Fibroblast of villous mesenchyme (primary cell): ENCODE measurements at regions not wholly inside any gene's neighbourhood (a gene's known extent, or its start where the extent isn't known, plus 50 kb on each side); places are given as distances from the start of the nearest gene placed in this dataset.
"Not testable (repeated sequence)": the region's sequence is repeated elsewhere in the genome, so short reads cannot be mapped to it uniquely, and the experiment has no call there.

Experiments
- DNase-seq: peaks from one replicate; pipeline ENCODE4 v3.0.0-alpha.2; 2010; ENCODE audit warnings: low read depth
- H3K4me3 ChIP-seq: 2 replicates; pipeline ENCODE4 v1.5.1; 2011; ENCODE audit warnings: low read depth, mild to moderate bottlenecking, low read length
- TF ChIP-seq, protein P1 (sequence below): IDR thresholded peaks from 2 replicates; pipeline ENCODE4 v1.5.1; 2012; ENCODE audit warnings: low read depth, mild to moderate bottlenecking, low read length; ENCODE audit not compliant: insufficient read depth

DNA sequence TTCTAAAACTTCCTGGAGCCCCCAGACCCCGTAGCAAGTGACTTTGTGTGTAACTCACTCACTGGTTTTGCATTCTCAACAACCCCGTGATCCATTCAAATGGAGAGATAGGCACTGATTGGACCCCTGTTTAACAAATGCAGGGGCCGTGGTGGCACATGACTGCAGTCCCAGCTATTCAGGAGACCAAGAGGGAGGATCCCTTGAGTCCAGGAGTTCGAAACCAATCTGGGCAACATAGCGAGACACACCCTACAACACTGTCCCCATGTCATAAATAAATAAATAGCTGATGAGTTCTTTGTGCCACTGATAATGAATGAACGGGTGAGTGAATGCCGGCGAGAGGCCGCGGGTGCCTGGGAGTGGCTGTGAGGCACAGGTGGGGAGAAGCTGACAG, 59.4 kb upstream of the PAX7 start:
- no peak for DNase-seq
- TF ChIP-seq, protein P1, sequence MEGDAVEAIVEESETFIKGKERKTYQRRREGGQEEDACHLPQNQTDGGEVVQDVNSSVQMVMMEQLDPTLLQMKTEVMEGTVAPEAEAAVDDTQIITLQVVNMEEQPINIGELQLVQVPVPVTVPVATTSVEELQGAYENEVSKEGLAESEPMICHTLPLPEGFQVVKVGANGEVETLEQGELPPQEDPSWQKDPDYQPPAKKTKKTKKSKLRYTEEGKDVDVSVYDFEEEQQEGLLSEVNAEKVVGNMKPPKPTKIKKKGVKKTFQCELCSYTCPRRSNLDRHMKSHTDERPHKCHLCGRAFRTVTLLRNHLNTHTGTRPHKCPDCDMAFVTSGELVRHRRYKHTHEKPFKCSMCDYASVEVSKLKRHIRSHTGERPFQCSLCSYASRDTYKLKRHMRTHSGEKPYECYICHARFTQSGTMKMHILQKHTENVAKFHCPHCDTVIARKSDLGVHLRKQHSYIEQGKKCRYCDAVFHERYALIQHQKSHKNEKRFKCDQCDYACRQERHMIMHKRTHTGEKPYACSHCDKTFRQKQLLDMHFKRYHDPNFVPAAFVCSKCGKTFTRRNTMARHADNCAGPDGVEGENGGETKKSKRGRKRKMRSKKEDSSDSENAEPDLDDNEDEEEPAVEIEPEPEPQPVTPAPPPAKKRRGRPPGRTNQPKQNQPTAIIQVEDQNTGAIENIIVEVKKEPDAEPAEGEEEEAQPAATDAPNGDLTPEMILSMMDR = no peak
- H3K4me3 ChIP-seq = no peak overlapping the region

DNA sequence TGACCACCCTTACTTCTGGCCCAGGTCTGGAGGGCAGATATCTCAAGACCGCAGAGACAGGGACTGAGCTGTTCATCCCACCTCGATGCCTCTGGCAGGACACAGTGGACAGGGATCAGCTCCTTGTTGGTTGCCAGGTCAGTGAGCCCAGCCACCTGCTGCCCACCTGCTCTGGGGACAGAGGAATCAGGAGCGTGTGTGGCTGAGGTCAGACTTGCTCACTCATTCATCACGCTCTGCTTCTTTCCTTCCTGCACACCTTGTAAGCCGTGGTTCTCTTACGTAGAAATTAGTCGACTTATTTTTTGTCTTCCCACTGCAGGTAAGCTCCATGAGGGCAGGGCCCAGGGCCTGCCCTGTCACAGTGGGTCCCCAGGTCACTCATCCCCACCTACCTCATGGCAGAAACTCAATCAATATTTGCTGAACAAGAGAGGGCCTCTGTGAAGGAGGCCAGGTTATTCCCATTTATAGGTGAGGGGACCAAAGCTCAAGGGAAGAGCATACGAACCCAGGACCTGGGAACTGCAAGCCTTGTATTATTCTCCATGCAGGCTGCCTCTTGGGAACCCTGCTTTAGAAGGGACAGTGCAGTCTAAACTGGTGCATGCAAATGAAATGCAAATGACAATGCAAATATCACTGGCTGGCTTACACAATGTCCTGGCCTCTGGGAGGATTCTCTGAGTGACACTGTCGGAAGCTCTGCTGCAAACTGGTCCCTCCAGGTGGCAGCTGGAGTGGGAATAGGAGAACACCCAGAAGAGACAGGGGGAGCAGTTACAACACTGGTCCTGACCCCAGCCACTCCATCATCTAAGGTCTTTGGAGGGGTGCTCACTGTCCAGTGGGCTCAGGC, 58.4 kb upstream of the PAX7 start:
- TF ChIP-seq, protein P1 = no peak
- no peak overlapping the region for H3K4me3 ChIP-seq
- no peak for DNase-seq

DNA sequence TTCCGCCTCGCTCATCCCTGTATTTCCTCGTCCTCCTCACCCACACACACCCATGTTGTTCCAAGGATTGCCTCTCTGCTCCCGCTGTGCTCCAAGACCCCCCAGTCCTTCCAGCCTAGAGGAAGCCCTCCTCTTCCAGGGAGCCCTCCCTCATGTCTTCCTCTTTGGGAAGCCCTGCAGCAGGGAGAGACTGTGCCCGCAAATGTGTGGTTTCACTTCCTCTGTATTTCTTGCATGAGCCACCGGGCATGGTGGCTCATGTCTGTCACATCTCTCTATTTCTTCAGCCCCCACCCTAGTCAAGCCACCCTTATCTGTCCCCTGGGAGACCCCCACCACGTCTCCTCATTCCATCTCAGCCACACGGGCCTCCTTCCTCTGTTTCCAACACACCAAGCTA, 57.5 kb upstream of the PAX7 start:
- TF ChIP-seq, protein P1 = no peak
- DNase-seq = no peak

DNA sequence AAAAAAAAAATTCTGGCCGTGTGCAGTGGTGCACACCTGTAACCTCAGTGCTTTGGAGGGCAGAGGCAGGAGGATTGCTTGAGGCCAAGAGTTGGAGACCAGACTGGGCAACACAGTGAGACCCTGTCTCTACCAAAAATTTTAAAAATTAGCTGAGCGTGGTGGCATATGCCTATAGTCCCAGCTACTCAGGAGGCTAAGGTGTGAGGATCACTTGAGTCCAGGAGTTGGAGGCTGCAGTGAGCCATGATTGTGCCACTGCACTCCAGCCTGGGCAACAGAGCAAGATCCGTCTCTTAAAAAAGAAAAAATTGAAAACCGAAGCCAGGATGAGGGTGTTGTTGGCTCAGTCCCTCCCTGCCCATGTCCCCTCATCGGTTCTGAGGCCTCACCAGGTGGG, 55.9 kb upstream of the PAX7 start:
- TF ChIP-seq, protein P1 = no peak
- no peak overlapping the region for H3K4me3 ChIP-seq
- no peak for DNase-seq

More for the DNA sequence above, 57.5 kb upstream of the PAX7 start:
- no peak overlapping the region for H3K4me3 ChIP-seq

DNA sequence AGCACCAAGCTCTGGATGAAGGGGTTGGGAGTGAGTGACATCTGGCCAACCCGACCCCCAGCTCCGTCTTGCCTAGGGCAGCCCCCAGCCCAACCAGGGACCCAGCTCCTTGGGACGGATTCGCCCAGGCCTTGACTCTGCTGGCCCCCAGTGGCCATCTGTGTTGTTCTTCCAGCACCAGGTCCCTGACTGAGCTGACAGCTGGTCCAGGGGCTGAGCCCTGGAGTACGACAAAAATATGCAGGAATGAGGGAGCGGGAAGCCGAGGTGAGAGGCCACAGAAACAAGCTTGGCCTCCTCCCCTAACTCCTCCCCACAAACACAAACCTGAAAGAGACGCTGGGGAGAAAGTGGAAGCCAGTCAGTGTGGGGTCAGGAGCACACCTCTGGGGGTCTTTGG, 55.0 kb upstream of the PAX7 start:
- TF ChIP-seq, protein P1 = peak; percentile 86
- peak; percentile 39 for DNase-seq
- H3K4me3 ChIP-seq = no peak overlapping the region

DNA sequence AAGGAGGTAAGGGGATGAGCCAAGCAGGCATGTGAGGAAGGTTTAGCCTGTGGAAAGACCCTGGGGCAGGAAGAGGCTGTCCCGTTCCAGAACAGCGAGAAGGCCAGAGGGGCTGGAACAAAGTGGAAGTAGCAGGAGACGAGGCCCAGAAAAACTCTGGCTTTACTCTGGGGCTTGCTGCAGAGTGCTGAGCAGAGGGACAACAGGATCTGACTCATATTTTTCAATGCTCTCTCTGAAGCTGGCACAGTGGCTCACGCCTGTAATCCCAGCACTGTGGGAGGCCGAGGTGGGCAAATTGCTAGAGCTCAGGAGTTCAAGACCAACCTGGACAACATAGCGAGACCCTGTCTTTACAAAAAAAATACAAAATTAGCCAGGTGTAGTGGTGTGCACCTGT, 52.4 kb upstream of the PAX7 start:
- TF ChIP-seq, protein P1 = no peak
- DNase-seq = no peak
- H3K4me3 ChIP-seq = no peak overlapping the region

DNA sequence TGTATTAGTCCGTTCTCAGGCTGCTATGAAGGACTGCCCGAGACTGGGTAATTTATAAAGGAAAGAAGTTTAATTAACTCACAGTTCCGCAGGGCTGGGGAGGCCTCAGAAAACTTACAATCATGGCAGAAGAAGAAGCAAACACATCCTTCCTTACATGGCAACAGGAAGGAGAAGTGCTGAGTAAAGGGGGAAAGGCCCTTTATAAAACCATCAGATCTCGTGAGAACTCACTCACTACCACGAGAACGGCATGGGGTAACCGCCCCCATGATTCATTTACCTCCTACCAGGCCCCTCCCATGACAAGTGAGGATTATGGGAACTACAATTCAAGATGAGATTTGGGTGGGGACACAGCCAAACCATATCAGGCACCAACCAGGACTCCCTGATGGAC, 51.4 kb upstream of the PAX7 start:
- not testable (repeated sequence) for DNase-seq, H3K4me3 ChIP-seq
